Sigmoid colon (tissue), 6 donors: ENCODE measurements at regions not wholly inside any gene's neighbourhood (a gene's known extent, or its start where the extent isn't known, plus 50 kb on each side); places are given as distances from the start of the nearest gene placed in this dataset.

Experiments
- DNase-seq: peaks from one replicate; pipeline ENCODE4 v3.0.0-alpha.2; 2019
- H3K27ac ChIP-seq, 4 donors: fragments of 200-600 bp; sonication (generic); one replicate each; pipeline ENCODE4 v1.5.1; 2016 to 2019; ENCODE audit warnings: mild to moderate bottlenecking in 1 of 4
- H3K27me3 ChIP-seq, 3 donors: fragments of 200-600 bp; sonication (generic); one replicate each; pipeline ENCODE4 v1.5.1; 2019; ENCODE audit warnings: mild to moderate bottlenecking in 1 of 3
- H3K36me3 ChIP-seq, 4 donors: fragments of 200-600 bp; sonication (generic); one replicate each; pipeline ENCODE4 v1.5.1; 2016 to 2019
- H3K4me1 ChIP-seq, 4 donors: fragments of 200-600 bp; sonication (generic); one replicate each; pipeline ENCODE4 v1.5.1; 2017 to 2019
- H3K4me3 ChIP-seq, 4 donors: fragments of 200-600 bp; sonication (generic); one replicate each; pipeline ENCODE4 v1.5.1; 2017 to 2019; ENCODE audit warnings: mild to moderate bottlenecking in 2 of 4, moderate library complexity in 1 of 4
- H3K9me3 ChIP-seq, 4 donors: fragments of 200-600 bp in 3 of 4; sonication (generic) in 3 of 4; one replicate each; pipeline versions ENCODE4 v1.5.1 to v1.6.1; 2013 to 2019
- EP300 ChIP-seq, 4 donors: sonication (generic); formaldehyde crosslinking; IDR thresholded peaks; one replicate each; pipeline ENCODE4 v1.6.1; 2017; ENCODE audit warnings: antibody characterized with exemption in 4 of 4
- POLR2A ChIP-seq, 2 donors: fragments of 450-650 bp; IDR thresholded peaks; one replicate each; pipeline ENCODE4 v1.6.1; 2016; ENCODE audit warnings: antibody characterized with exemption in 2 of 2, mild to moderate bottlenecking in 2 of 2, moderate library complexity in 2 of 2
- POLR2AphosphoS5 ChIP-seq, 4 donors: sonication (generic); formaldehyde crosslinking; IDR thresholded peaks; one replicate each; pipeline ENCODE4 v1.6.1; 2017; ENCODE audit warnings: antibody characterized with exemption in 4 of 4
- WGBS, 2 donors: extraction: QIAGEN DNeasy Blood & Tissue Kit; methylation state at CpG; one replicate each; pipeline ENCODE4 v1.1.7; 2013; 5-methylcytosine and 5-hydroxymethylcytosine counted together
- intact Hi-C: fragments of 100-400 bp; cut with DNase I; formaldehyde crosslinking; loops from one replicate; pipeline ENCODE4 v1.15.1; 2023
- TF ChIP-seq, protein P1 (sequence below), 4 experiments: fragments of 450-650 bp in 3 of 4; fragments of 200-600 bp in 1 of 4; IDR thresholded peaks; one replicate each; pipeline ENCODE4 v1.5.1; 2016 to 2019; ENCODE audit warnings: antibody characterized with exemption in 4 of 4, mild to moderate bottlenecking in 3 of 4, moderate library complexity in 2 of 4
- donor health status: healthy with polysubstance abuse.
- donor health status: healthy.

DNA sequence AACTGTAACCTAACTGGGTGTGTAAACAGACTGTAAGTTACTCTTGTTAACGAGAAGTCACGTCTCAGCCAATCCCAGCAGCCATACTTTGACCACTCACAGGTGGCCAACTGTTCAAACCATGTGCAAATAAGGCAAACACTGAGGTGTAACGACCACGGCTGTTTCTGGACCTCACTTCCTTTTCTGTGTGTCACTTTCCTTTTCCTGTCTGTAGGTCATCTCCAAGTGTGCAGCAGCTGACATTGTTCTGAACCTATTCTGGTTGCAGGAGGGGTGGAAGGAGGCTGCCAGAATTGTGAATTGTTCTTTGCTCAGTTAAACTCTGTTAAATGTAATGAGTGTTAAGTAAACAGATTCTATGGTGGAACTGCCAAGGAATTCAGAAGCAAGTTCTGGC lies 627.4 kb downstream of the KCNJ2 start:
- intact Hi-C loops = no loop called here
- TF ChIP-seq POLR2AphosphoS5 (IDR thresholded peaks at IDR 0.05) = no peak
- TF ChIP-seq, protein P1, sequence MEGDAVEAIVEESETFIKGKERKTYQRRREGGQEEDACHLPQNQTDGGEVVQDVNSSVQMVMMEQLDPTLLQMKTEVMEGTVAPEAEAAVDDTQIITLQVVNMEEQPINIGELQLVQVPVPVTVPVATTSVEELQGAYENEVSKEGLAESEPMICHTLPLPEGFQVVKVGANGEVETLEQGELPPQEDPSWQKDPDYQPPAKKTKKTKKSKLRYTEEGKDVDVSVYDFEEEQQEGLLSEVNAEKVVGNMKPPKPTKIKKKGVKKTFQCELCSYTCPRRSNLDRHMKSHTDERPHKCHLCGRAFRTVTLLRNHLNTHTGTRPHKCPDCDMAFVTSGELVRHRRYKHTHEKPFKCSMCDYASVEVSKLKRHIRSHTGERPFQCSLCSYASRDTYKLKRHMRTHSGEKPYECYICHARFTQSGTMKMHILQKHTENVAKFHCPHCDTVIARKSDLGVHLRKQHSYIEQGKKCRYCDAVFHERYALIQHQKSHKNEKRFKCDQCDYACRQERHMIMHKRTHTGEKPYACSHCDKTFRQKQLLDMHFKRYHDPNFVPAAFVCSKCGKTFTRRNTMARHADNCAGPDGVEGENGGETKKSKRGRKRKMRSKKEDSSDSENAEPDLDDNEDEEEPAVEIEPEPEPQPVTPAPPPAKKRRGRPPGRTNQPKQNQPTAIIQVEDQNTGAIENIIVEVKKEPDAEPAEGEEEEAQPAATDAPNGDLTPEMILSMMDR (IDR thresholded peaks at IDR 0.05) = no peak
- 64% methylated on average over 4 of the region's 4 CpGs for WGBS, 2 donors

DNA sequence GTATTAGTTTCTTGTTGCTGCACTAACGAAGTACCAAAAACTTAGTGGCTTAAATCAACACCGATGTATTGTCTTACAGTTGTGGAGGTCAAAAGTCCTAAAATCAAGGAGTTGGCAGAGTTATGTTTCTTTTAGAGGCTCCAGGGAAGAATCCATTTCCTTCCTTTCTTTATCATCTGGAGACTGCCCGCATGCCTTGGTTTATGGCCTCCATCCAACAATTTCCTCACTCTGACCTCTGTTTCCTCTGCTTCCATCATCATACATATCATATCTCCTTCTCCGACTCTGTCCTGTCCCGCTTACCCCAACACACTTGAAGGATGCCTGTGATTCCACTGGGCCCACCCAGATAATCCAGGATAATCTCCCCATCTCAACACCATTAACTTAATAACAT lies 627.8 kb downstream of the KCNJ2 start:
- no peak overlapping the region for H3K27ac ChIP-seq
- H3K9me3 ChIP-seq = no peaks in the 10 kb centered on the region
- 77 to 87% methylated on average over 5 of the region's 5 CpGs for WGBS, 2 donors
- no peaks in the 10 kb centered on the region for H3K27me3 ChIP-seq
- H3K4me3 ChIP-seq = no peak overlapping the region
- intact Hi-C loops = no loop called here
- TF ChIP-seq POLR2A (IDR thresholded peaks at IDR 0.05) (no peak), POLR2AphosphoS5 (IDR thresholded peaks at IDR 0.05) (no peak), EP300 (IDR thresholded peaks at IDR 0.05) (no peak)
- TF ChIP-seq, protein P1 (IDR thresholded peaks at IDR 0.05) = no peak
- DNase-seq = no peak
- H3K36me3 ChIP-seq = no peaks in the 10 kb centered on the region
- H3K4me1 ChIP-seq = no peaks in the 10 kb centered on the region

More for the DNA sequence above, 627.4 kb downstream of the KCNJ2 start:
- no peak overlapping the region for H3K27ac ChIP-seq
- DNase-seq = no peak
- no peaks in the 10 kb centered on the region for H3K27me3 ChIP-seq
- H3K36me3 ChIP-seq = no peaks in the 10 kb centered on the region
- no peaks in the 10 kb centered on the region for H3K4me1 ChIP-seq
- no peak overlapping the region for H3K4me3 ChIP-seq
- H3K9me3 ChIP-seq = no peaks in the 10 kb centered on the region

DNA sequence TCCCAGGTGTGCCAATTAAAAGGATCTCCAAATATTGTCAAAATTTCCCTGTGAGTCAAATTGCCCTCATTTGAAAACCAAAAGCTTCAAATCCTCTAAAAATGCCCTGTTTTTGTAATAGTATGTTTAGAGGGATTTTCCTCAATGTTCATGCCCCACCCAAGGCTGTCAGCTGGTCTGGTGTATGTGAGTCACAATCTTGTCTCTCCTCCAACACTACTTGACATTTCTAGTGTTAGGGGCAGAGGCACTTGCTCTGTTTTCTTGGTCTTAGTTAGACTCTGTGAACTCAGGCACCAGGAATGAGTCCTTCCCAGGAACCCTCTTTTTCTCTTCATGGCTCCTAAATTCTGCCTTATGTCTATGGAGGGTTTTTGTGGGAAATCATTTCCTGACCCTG lies 634.8 kb downstream of the KCNJ2 start:
- intact Hi-C loops = no loop called here
- Histone ChIP-seq H3K4me3 (no peak overlapping the region), H3K36me3 (no peaks in the 10 kb centered on the region), H3K27ac (no peak overlapping the region), H3K27me3 (no peaks in the 10 kb centered on the region), H3K4me1 (no peaks in the 10 kb centered on the region), H3K9me3 (no peaks in the 10 kb centered on the region)
- DNase-seq = no peak
- no peak for TF ChIP-seq POLR2A (IDR thresholded peaks at IDR 0.05)
- TF ChIP-seq POLR2AphosphoS5 (IDR thresholded peaks at IDR 0.05) = no peak
- no peak for TF ChIP-seq EP300 (IDR thresholded peaks at IDR 0.05)
- TF ChIP-seq, protein P1 (IDR thresholded peaks at IDR 0.05) = no peak

DNA sequence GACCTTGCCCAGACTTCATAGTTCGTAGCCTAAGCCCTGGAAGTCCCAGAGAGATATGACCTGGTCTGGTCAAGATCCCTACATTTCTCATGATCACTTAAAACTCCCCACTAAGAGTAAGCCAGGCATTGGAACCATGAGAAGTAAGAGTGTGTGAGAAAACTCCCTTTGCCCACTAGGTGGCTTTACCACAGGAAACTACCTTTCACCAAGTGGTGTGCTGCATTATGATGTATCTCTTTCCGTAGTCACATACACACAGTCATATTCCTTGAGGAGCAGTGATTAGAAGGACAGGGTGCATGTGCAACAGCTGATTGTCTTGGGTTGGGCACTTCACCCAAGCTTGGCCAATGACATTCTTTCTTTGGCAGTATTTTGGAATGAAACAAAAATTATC lies 639.3 kb downstream of the KCNJ2 start:
- H3K9me3 ChIP-seq = no peaks in the 10 kb centered on the region
- H3K4me3 ChIP-seq = no peak overlapping the region
- DNase-seq = no peak
- 67 to 81% methylated on average over 2 of the region's 2 CpGs for WGBS, 2 donors
- H3K4me1 ChIP-seq = no peaks in the 10 kb centered on the region
- H3K27ac ChIP-seq = no peak overlapping the region
- no peaks in the 10 kb centered on the region for H3K36me3 ChIP-seq
- no peaks in the 10 kb centered on the region for H3K27me3 ChIP-seq
- TF ChIP-seq POLR2A (IDR thresholded peaks at IDR 0.05) (no peak), EP300 (IDR thresholded peaks at IDR 0.05) (no peak), POLR2AphosphoS5 (IDR thresholded peaks at IDR 0.05) (no peak)
- TF ChIP-seq, protein P1 (IDR thresholded peaks at IDR 0.05) = no peak
- intact Hi-C loops = no loop called here

DNA sequence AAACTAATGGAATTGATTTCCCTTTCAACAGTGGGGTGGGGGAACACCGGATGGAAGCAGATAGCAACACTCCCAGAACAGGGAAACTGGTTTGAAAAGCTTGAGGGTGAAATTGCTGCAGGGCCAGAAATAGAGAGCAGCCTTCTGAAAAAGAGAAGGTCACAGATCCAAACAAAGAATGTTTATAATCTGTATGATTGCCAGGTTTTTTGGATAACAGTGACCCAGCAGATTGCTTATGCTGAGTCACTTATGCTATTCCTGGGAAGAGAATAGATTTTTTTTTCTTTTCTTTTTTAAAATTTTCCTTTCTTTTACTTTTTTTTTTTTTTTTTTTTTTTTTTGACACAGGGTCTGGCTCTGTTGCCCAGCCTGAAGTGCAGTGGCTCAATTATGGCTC lies 641.3 kb downstream of the KCNJ2 start:
- intact Hi-C loops = no loop called here
- Histone ChIP-seq H3K27ac (no peak overlapping the region), H3K4me3 (no peak overlapping the region), H3K9me3 (no peaks in the 10 kb centered on the region), H3K36me3 (no peaks in the 10 kb centered on the region), H3K27me3 (no peaks in the 10 kb centered on the region), H3K4me1 (no peaks in the 10 kb centered on the region)
- WGBS, 2 donors = 62 to 65% methylated on average over 1 of the region's 1 CpG
- TF ChIP-seq POLR2AphosphoS5 (IDR thresholded peaks at IDR 0.05) (no peak), EP300 (IDR thresholded peaks at IDR 0.05) (no peak), POLR2A (IDR thresholded peaks at IDR 0.05) (no peak)
- TF ChIP-seq, protein P1 (IDR thresholded peaks at IDR 0.05) = no peak
- DNase-seq = no peak
